ENCODE measurements at regions not wholly inside any gene's neighbourhood (a gene's known extent, or its start where the extent isn't known, plus 50 kb on each side); places are given as distances from the start of the nearest gene placed in this dataset.

GRCh38 chr15:62611002-62611401, 431.5 kb upstream of the TPM1 start:
- no peak for TF ChIP-seq EZH2 (IDR thresholded peaks at IDR 0.05; ENCODE audit: borderline replicate concordance, low read depth, low read length, poor library complexity, severe bottlenecking)
- TF ChIP-seq, protein P1, sequence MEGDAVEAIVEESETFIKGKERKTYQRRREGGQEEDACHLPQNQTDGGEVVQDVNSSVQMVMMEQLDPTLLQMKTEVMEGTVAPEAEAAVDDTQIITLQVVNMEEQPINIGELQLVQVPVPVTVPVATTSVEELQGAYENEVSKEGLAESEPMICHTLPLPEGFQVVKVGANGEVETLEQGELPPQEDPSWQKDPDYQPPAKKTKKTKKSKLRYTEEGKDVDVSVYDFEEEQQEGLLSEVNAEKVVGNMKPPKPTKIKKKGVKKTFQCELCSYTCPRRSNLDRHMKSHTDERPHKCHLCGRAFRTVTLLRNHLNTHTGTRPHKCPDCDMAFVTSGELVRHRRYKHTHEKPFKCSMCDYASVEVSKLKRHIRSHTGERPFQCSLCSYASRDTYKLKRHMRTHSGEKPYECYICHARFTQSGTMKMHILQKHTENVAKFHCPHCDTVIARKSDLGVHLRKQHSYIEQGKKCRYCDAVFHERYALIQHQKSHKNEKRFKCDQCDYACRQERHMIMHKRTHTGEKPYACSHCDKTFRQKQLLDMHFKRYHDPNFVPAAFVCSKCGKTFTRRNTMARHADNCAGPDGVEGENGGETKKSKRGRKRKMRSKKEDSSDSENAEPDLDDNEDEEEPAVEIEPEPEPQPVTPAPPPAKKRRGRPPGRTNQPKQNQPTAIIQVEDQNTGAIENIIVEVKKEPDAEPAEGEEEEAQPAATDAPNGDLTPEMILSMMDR (conservative IDR thresholded peaks at IDR 0.05; ENCODE audit: low read depth, low read length), result no peak

Data from A673 (cell line).